ENCODE measurements at regions not wholly inside any gene's neighbourhood (a gene's known extent, or its start where the extent isn't known, plus 50 kb on each side); places are given as distances from the start of the nearest gene placed in this dataset.

DNA sequence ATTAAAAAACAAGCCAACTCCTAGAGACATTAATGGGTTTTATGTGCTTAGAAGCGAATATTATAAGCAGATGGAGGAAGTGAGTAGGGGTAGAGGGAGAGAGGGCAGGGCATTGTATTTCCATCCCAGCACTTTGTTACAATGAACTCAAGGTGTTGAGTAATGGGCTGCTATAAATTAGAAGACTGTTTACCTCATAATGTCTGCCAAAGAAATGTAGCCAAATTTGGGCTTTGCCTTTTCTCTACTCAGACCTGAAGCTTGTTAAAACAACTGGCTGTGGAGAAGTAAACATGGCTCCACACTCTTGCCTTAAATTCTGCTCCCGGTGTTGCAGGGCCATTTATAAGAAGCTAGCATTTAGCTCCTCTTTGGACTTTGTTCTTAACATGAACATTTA is 134.7 kb downstream of the PMP22 start:
- no peak for DNase-seq (ENCODE audit: low read depth)
- TF ChIP-seq, protein P1, sequence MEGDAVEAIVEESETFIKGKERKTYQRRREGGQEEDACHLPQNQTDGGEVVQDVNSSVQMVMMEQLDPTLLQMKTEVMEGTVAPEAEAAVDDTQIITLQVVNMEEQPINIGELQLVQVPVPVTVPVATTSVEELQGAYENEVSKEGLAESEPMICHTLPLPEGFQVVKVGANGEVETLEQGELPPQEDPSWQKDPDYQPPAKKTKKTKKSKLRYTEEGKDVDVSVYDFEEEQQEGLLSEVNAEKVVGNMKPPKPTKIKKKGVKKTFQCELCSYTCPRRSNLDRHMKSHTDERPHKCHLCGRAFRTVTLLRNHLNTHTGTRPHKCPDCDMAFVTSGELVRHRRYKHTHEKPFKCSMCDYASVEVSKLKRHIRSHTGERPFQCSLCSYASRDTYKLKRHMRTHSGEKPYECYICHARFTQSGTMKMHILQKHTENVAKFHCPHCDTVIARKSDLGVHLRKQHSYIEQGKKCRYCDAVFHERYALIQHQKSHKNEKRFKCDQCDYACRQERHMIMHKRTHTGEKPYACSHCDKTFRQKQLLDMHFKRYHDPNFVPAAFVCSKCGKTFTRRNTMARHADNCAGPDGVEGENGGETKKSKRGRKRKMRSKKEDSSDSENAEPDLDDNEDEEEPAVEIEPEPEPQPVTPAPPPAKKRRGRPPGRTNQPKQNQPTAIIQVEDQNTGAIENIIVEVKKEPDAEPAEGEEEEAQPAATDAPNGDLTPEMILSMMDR (IDR thresholded peaks at IDR 0.05; ENCODE audit: control insufficient read depth, insufficient read depth, low read depth, low read length, missing control alignments) = no peak
- no peak overlapping the region for H3K4me3 ChIP-seq (ENCODE audit: control insufficient read depth, low read depth, low read length)

DNA sequence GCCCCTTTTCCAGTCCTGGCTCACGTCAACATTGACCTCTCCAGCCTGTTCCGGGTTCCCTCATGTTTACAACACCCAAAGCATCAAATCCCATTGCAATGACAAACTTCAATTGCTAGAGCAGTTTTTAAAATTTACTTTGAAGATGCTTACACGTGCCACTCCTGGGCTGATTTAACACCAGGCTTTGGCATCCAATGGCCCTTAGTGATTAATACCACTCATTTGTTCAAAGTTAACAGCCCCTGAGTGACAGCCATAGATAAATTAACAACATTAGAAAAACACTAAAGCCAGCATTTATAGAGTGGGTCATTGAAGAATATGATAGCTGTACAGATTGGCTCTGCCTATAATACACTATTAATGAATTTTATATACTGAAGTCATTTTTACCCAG is 135.1 kb downstream of the PMP22 start:
- DNase-seq (ENCODE audit: low read depth) = no peak
- TF ChIP-seq, protein P1 (IDR thresholded peaks at IDR 0.05; ENCODE audit: control insufficient read depth, insufficient read depth, low read depth, low read length, missing control alignments) = no peak
- H3K4me3 ChIP-seq (ENCODE audit: control insufficient read depth, low read depth, low read length) = no peak overlapping the region

DNA sequence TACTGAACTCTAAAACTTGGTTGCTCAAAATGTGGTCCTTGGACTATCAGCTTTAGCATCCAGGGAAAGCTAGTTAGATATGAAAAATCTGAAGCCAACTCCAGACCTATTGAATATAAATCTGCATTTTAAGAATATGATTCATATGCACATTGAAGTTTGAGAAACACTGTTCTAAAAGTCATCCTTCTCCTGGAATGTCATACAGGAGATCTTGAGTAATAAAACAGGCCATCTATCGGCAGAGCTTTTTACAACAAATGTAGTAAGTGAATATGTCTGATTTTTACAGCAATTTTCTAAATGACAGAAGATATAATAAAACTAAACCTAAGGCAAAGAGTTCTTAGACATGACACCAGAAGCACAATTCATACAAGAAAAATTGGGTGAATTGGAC is 140.4 kb downstream of the PMP22 start:
- TF ChIP-seq, protein P1 (IDR thresholded peaks at IDR 0.05; ENCODE audit: control insufficient read depth, insufficient read depth, low read depth, low read length, missing control alignments) = no peak
- no peak overlapping the region for H3K4me3 ChIP-seq (ENCODE audit: control insufficient read depth, low read depth, low read length)
- no peak for DNase-seq (ENCODE audit: low read depth)

DNA sequence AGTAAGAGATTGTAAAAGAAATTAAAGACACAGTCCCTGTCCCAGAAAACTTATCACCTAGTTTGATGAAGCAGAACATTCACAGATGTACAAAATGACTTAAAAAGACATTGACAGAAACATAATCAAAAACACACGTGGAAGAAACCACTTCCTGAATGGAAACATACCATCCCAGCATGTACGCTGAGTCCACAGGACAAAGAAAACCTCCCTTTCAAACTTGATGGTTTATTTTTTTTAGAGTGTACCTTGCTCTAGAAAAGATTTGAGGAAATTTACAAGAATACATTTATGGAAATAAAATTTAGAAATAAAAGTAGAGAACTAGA is 140.9 kb downstream of the PMP22 start:
- TF ChIP-seq, protein P1 (IDR thresholded peaks at IDR 0.05; ENCODE audit: control insufficient read depth, insufficient read depth, low read depth, low read length, missing control alignments) = no peak
- H3K4me3 ChIP-seq (ENCODE audit: control insufficient read depth, low read depth, low read length) = no peak overlapping the region
- DNase-seq (ENCODE audit: low read depth) = no peak

DNA sequence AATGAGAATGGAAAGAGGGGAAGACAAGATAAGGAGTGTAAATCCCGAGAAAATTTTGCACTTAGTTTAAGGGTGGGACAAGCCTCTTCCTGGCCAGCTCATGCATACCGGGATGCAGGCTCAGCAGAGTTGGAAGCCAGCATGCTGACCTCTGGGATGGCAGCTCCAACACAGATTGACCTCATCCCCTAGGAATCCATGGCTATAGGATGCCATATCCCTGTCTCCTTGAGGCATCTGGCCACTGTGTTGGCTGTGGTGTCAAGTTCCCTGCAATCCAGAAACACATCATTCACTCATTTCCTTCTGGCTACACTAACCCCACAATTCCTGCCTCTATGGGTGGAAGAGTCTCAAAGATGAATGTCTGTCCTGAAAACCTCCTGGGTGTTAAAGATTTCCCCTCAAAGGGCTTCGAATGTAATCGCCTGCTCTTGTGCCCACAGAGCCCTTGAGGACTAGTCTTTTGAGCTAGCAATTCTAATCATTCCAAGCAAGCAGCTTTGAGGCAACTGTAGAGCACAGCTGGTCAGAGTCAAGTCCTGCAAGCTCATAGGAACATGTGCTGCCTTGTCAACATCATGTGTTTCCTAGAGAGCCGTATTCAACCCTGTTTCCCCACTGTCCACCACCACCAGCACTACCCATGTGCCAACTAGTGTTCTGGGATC is 141.4 kb downstream of the PMP22 start:
- peak; percentile 55 for DNase-seq (ENCODE audit: low read depth)

DNA sequence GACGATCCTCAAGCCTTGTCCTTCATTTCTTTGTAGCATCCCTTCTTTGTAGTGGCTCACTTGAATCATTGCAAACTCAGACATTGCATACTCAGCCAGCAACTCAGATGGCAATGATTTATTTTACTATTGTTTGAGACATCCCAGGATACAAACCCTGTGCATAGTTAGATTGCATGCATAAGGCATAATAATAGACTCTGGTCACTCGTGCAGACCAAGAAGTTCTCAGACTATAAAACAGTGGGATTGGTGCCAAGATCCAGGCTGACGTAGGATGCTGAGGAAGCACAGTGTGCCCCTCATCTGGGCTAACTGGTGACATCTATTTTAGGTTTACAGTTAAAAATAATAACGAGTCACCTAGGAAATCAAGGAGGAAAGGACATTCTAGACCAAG is 142.3 kb downstream of the PMP22 start:
- TF ChIP-seq, protein P1 (IDR thresholded peaks at IDR 0.05; ENCODE audit: control insufficient read depth, insufficient read depth, low read depth, low read length, missing control alignments) = no peak
- no peak overlapping the region for H3K4me3 ChIP-seq (ENCODE audit: control insufficient read depth, low read depth, low read length)
- DNase-seq (ENCODE audit: low read depth) = peak; percentile 73

More for the DNA sequence above, 141.4 kb downstream of the PMP22 start:
- H3K4me3 ChIP-seq (ENCODE audit: control insufficient read depth, low read depth, low read length) = no peak overlapping the region
- TF ChIP-seq, protein P1 (IDR thresholded peaks at IDR 0.05; ENCODE audit: control insufficient read depth, insufficient read depth, low read depth, low read length, missing control alignments) = no peak
